GM12874 (cell line): ENCODE measurements at regions not wholly inside any gene's neighbourhood (a gene's known extent, or its start where the extent isn't known, plus 50 kb on each side); places are given as distances from the start of the nearest gene placed in this dataset.

Source experiments
- CTCF ChIP-seq: IDR thresholded peaks from 2 replicates; pipeline ENCODE4 v1.5.1; 2011; ENCODE audit warnings: low read depth, mild to moderate bottlenecking, control low read depth, low read length, moderate library complexity; ENCODE audit not compliant: insufficient read depth

DNA sequence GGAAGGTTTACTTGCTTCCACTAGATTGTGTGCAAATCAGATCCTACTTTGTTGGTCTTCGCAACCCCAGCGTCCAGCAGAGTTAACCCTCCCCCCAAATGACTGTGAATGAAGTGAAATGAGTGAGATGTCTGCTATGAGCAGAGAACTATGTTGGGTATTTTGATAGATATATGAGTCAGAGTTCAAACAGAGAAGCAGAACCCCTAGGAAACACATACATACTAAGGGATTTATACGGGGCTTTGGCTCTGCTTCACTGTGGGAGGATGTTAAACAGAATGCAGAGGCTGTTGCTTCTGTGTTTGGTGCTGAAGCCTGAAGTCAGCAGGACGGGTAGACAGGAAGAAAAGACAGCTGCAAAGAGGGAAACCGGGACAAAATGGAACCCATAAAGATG lies 197.0 kb downstream of the MZT1 start:
- TF ChIP-seq CTCF: no peak

DNA sequence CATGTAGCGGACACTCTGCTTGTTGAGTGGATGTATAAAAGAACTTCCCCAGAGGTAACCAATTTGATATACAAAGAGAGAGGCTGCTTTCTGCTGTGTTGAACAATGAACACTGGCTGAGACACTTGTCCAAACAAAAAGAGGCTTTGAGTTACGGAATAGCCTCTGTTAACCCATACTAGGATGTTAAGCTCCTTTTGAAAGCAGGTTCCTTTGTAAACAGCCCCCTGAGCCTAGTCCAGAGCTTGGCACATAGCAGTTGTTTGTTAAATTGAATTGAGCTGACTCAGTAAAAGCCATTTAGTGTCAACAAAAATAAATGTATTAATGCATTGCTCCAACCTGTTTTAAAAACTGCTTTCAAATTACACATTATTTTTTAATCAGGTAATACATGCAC lies 200.1 kb downstream of the MZT1 start:
- TF ChIP-seq CTCF: no peak

DNA sequence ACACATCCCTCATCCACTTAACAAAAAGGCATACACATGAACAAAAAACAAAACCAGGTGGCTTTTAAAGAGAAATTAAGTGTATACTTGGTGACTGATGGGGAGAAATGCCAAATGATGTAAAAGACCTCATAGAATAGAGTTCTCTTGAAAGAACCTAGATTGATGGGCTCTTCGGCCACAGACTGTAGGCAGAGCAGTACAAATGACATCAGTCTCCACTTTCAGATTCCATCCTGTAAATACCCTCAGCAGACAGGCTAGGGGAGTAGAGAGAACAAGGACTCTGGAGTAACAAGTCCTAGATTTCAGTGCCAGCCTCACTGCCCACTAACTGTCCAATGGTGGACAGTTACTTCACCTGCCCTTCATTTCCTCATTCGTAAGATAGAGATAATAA lies 203.8 kb downstream of the MZT1 start:
- TF ChIP-seq CTCF: no peak

DNA sequence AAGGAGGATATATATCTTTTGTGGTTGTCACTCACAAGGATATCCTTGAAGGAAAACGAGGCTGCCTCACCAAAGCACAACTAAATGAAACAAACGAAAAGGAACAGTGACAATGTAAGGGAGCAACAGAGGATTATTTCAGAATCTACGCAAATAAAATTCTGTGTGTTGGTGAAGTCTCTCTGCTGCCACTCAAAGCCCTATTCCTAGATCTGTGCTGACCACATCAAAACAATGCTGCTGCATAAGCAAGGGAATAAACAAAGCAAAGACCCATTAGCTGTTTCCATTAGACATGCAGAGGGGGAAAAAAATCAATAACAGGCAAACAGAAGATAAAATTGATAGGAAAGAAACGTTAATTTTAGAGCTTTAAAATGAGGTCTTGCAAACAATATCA lies 204.4 kb downstream of the MZT1 start:
- TF ChIP-seq CTCF: no peak

GRCh38 chr13:72521940-72522661 lies 205.3 kb downstream of the MZT1 start:
- TF ChIP-seq CTCF: no peak

DNA sequence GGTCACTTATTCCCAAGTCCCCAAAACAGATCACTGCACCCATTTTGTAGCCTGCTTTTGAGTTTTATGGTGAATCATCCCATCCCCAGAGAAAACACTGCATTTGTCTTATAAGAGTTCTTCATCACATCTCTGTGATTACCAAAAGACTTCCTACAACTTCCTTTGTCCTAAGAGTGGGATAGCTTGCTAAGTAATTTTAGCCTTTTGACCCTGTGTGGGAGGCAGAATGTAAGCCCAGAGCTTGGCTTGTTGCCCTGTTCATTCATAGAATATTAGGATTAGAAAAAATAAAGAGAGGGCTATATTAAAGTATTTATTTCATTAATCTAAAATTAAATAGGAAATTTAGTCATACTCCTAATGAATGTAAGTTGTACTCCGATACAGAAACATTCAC lies 213.3 kb downstream of the MZT1 start:
- TF ChIP-seq CTCF: no peak

GRCh38 chr13:72508392-72508791 lies 219.0 kb downstream of the MZT1 start:
- no peak for TF ChIP-seq CTCF
